ENCODE measurements at regions not wholly inside any gene's neighbourhood (a gene's known extent, or its start where the extent isn't known, plus 50 kb on each side); places are given as distances from the start of the nearest gene placed in this dataset.

GRCh38 chr9:16322849-16323248 lies 547.6 kb downstream of the BNC2 start:
- TF ChIP-seq CTCF (IDR thresholded peaks at IDR 0.05; ENCODE audit: low read depth, low read length, poor library complexity, severe bottlenecking) (no peak), EZH2phosphoT487 (IDR thresholded peaks at IDR 0.05; ENCODE audit: borderline replicate concordance, low read length) (no peak)
